H9 (cell line): ENCODE measurements at regions not wholly inside any gene's neighbourhood (a gene's known extent, or its start where the extent isn't known, plus 50 kb on each side); places are given as distances from the start of the nearest gene placed in this dataset.

Source experiments
- DNase-seq: peaks from one replicate; pipeline ENCODE4 v3.0.0-alpha.2; 2017
- H2AFZ ChIP-seq: one replicate; pipeline ENCODE4 v1.6.1; 2013; ENCODE audit warnings: mild to moderate bottlenecking, low read length, control low read depth, moderate library complexity
- H2AK5ac ChIP-seq: 2 replicates; pipeline ENCODE4 v1.6.1; 2013; ENCODE audit warnings: low read length, control low read depth, mixed read lengths; ENCODE audit not compliant: insufficient read length
- H2BK120ac ChIP-seq: one replicate; pipeline ENCODE4 v1.6.1; 2013; ENCODE audit warnings: low read depth, mild to moderate bottlenecking, low read length, control low read depth, inconsistent platforms; ENCODE audit not compliant: poor library complexity, severe bottlenecking
- H2BK12ac ChIP-seq: 2 replicates; pipeline ENCODE4 v1.6.1; 2013; ENCODE audit warnings: low read length, control low read depth, mixed read lengths, low read depth; ENCODE audit not compliant: insufficient read length
- H2BK15ac ChIP-seq: 2 replicates; pipeline ENCODE4 v1.6.1; 2013; ENCODE audit warnings: low read depth, low read length, control low read depth
- H2BK20ac ChIP-seq: one replicate; pipeline ENCODE4 v1.6.1; 2013; ENCODE audit warnings: low read depth, mild to moderate bottlenecking, low read length, control low read depth, inconsistent platforms; ENCODE audit not compliant: poor library complexity, severe bottlenecking
- H2BK5ac ChIP-seq: 2 replicates; pipeline ENCODE4 v1.6.1; 2013; ENCODE audit warnings: low read length, control low read depth, mixed read lengths; ENCODE audit not compliant: insufficient read length
- H3K14ac ChIP-seq: 2 replicates; pipeline ENCODE4 v1.6.1; 2013; ENCODE audit warnings: low read length, control low read depth; ENCODE audit not compliant: insufficient read depth
- H3K18ac ChIP-seq: 2 replicates; pipeline ENCODE4 v1.6.1; 2013; ENCODE audit warnings: low read depth, mild to moderate bottlenecking, mixed read lengths, low read length, control low read depth; ENCODE audit not compliant: insufficient read length
- H3K23ac ChIP-seq: 2 replicates; pipeline ENCODE4 v1.6.1; 2013; ENCODE audit warnings: low read length, control low read depth, mixed read lengths, low read depth; ENCODE audit not compliant: insufficient read length
- H3K23me2 ChIP-seq: 2 replicates; pipeline ENCODE4 v1.6.1; 2013; ENCODE audit warnings: low read depth, mild to moderate bottlenecking, mixed read lengths, low read length, control low read depth; ENCODE audit not compliant: insufficient read length, poor library complexity, severe bottlenecking
- H3K27ac ChIP-seq: 2 replicates; pipeline ENCODE4 v1.5.1; 2013; ENCODE audit warnings: low read length, control low read depth, mixed read lengths, low read depth; ENCODE audit not compliant: insufficient read length
- H3K27me3 ChIP-seq: 2 replicates; pipeline ENCODE4 v1.6.1; 2013; ENCODE audit warnings: low read length, control low read depth, inconsistent platforms; ENCODE audit not compliant: insufficient read depth
- H3K4ac ChIP-seq: 2 replicates; pipeline ENCODE4 v1.6.1; 2013; ENCODE audit warnings: low read depth, mild to moderate bottlenecking, control low read depth, inconsistent platforms, low read length, moderate library complexity
- H3K4me1 ChIP-seq: 2 replicates; pipeline ENCODE4 v1.6.1; 2013; ENCODE audit warnings: low read length, control low read depth, inconsistent platforms; ENCODE audit not compliant: insufficient read depth
- H3K4me2 ChIP-seq: 2 replicates; pipeline ENCODE4 v1.6.1; 2013; ENCODE audit warnings: low read length, control low read depth, mixed read lengths; ENCODE audit not compliant: insufficient read length, insufficient read depth
- H3K56ac ChIP-seq: 2 replicates; pipeline ENCODE4 v1.6.1; 2013; ENCODE audit warnings: low read depth, mild to moderate bottlenecking, mixed read lengths, low read length, control low read depth; ENCODE audit not compliant: insufficient read length
- H3K79me1 ChIP-seq: 2 replicates; pipeline ENCODE4 v1.6.1; 2013; ENCODE audit warnings: low read depth, mild to moderate bottlenecking, moderate library complexity, low read length, control low read depth, inconsistent platforms; ENCODE audit not compliant: insufficient read depth, poor library complexity, severe bottlenecking
- H3K79me2 ChIP-seq: 2 replicates; pipeline ENCODE4 v1.6.1; 2013; ENCODE audit warnings: low read length, control low read depth, inconsistent platforms; ENCODE audit not compliant: insufficient read depth
- H3K9ac ChIP-seq: 2 replicates; pipeline ENCODE4 v1.6.1; 2013; ENCODE audit warnings: low read length, control low read depth, mixed read lengths; ENCODE audit not compliant: insufficient read length; ENCODE audit errors: extremely low read depth
- H3K9me3 ChIP-seq: one replicate; pipeline ENCODE4 v1.6.1; 2013; ENCODE audit warnings: low read depth, low read length, inconsistent platforms; ENCODE audit not compliant: control insufficient read depth
- H3T11ph ChIP-seq: one replicate; pipeline ENCODE4 v1.6.1; 2013; ENCODE audit warnings: mild to moderate bottlenecking, low read length, control low read depth, inconsistent platforms
- H4K20me1 ChIP-seq: one replicate; pipeline ENCODE4 v1.6.1; 2013; ENCODE audit not compliant: control insufficient read depth, insufficient read length, insufficient read depth
- H4K5ac ChIP-seq: 2 replicates; pipeline ENCODE4 v1.6.1; 2013; ENCODE audit warnings: low read depth, mild to moderate bottlenecking, mixed read lengths, low read length, control low read depth; ENCODE audit not compliant: insufficient read length
- H4K8ac ChIP-seq: replicated peaks from 2 replicates; pipeline ENCODE4 v1.6.1; 2013; ENCODE audit warnings: low read length, control low read depth, mixed read lengths, low read depth; ENCODE audit not compliant: insufficient read length
- H4K91ac ChIP-seq: 2 replicates; pipeline ENCODE4 v1.6.1; 2013; ENCODE audit warnings: low read depth, mild to moderate bottlenecking, moderate library complexity, mixed read lengths, low read length, control low read depth; ENCODE audit not compliant: insufficient read length
- H3K27ac Mint-ChIP-seq, 3 experiments: 2 replicates in 2 of 3; 3 replicates in 1 of 3; pipeline ENCODE4 v1.8.0; 2020 to 2021; ENCODE audit warnings: mixed read lengths in 3 of 3, mild to moderate bottlenecking in 1 of 3, moderate library complexity in 1 of 3
- H3K27me3 Mint-ChIP-seq: 2 replicates; pipeline ENCODE4 v1.8.0; 2021; ENCODE audit warnings: low read depth, mild to moderate bottlenecking, moderate library complexity, mixed read lengths
- H3K36me3 Mint-ChIP-seq, 3 experiments: 2 replicates in 2 of 3; 3 replicates in 1 of 3; pipeline ENCODE4 v1.8.0; 2020 to 2021; ENCODE audit warnings: low read depth in 3 of 3, mixed read lengths in 3 of 3; ENCODE audit not compliant: insufficient read depth in 1 of 3
- H3K4me1 Mint-ChIP-seq, 2 experiments: 2 replicates each; pipeline ENCODE4 v1.8.0; 2020; ENCODE audit warnings: mixed read lengths in 2 of 2
- H3K4me3 Mint-ChIP-seq, 2 experiments: 2 replicates in 1 of 2; 3 replicates in 1 of 2; pipeline ENCODE4 v1.8.0; 2020 to 2021; ENCODE audit warnings: mild to moderate bottlenecking in 2 of 2, mixed read lengths in 2 of 2, moderate library complexity in 1 of 2
- H3K9me3 Mint-ChIP-seq, 2 experiments: 2 replicates in 1 of 2; 3 replicates in 1 of 2; pipeline ENCODE4 v1.8.0; 2020; ENCODE audit warnings: mild to moderate bottlenecking in 2 of 2, mixed read lengths in 2 of 2, moderate library complexity in 1 of 2
- WGBS: extraction: QIAGEN DNeasy Blood & Tissue Kit; methylation state at CpG from one replicate; pipeline ENCODE4 v1.1.7; 2013; ENCODE audit warnings: missing lambda C conversion rate, low lambda C conversion rate, mixed read lengths; ENCODE audit not compliant: insufficient read length; ENCODE audit errors: extremely low coverage; 5-methylcytosine and 5-hydroxymethylcytosine counted together
- TF ChIP-seq, protein P1 (sequence below): fragments of 200-600 bp; sonication (generic); conservative IDR thresholded peaks from 3 replicates; pipeline ENCODE4 v1.8.0; 2021; ENCODE audit warnings: antibody characterized with exemption, mild to moderate bottlenecking

- Histone ChIP-seq H3K27me3 (no peaks in the 10 kb centered on the region), H2BK5ac (no peak overlapping the region), H3T11ph (no peak overlapping the region), H3K14ac (no peak overlapping the region), H3K4me1 (no peaks in the 10 kb centered on the region; the same call in 1 of the 2 replicates), H2AK5ac (no peak overlapping the region), H2BK12ac (no peak overlapping the region), H3K79me1 (no peaks in the 10 kb centered on the region), H4K5ac (no peak overlapping the region), H3K27ac (no peak overlapping the region), H3K18ac (no peak overlapping the region), H3K23ac (no peak overlapping the region), H4K8ac (no peak overlapping the region), H3K4me2 (no peak overlapping the region), H2BK120ac (no peak overlapping the region), H4K20me1 (no peaks in the 10 kb centered on the region), H3K9ac (no peak overlapping the region), H3K56ac (no peak overlapping the region), H2BK15ac (no peak overlapping the region), H2BK20ac (no peak overlapping the region), H3K79me2 (no peaks in the 10 kb centered on the region), H4K91ac (no peak overlapping the region), H3K9me3 (no peaks in the 10 kb centered on the region), H3K23me2 (no peaks in the 10 kb centered on the region), H2AFZ (no peak overlapping the region), H3K4ac (no peak overlapping the region)
- Mint-ChIP-seq H3K27me3 (peaks cover 6% of the 10 kb centered on the region), H3K27ac (no peak overlapping the region), H3K4me1 (peaks cover 14 to 19% of the 10 kb centered on the region in 2 experiments), H3K9me3 (no peaks in the 10 kb centered on the region; a peak in 1 of 5 replicates), H3K36me3 (no peaks in the 10 kb centered on the region), H3K4me3 (no peak overlapping the region)
- no peak for DNase-seq
- WGBS = no CpG with 5 or more reads among the region's 4 CpGs
- TF ChIP-seq, protein P1, sequence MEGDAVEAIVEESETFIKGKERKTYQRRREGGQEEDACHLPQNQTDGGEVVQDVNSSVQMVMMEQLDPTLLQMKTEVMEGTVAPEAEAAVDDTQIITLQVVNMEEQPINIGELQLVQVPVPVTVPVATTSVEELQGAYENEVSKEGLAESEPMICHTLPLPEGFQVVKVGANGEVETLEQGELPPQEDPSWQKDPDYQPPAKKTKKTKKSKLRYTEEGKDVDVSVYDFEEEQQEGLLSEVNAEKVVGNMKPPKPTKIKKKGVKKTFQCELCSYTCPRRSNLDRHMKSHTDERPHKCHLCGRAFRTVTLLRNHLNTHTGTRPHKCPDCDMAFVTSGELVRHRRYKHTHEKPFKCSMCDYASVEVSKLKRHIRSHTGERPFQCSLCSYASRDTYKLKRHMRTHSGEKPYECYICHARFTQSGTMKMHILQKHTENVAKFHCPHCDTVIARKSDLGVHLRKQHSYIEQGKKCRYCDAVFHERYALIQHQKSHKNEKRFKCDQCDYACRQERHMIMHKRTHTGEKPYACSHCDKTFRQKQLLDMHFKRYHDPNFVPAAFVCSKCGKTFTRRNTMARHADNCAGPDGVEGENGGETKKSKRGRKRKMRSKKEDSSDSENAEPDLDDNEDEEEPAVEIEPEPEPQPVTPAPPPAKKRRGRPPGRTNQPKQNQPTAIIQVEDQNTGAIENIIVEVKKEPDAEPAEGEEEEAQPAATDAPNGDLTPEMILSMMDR = no peak
Observed at GRCh38 chr20:41978246-41978790, 360.1 kb upstream of the CHD6 start.
